ENCODE measurements at regions not wholly inside any gene's neighbourhood (a gene's known extent, or its start where the extent isn't known, plus 50 kb on each side); places are given as distances from the start of the nearest gene placed in this dataset.

GRCh38 chr12:66047411-66048021 lies 83.0 kb downstream of the LLPH start:
- CTCF ChIA-PET, result interaction anchor here (1.0 to 1.8 kb wide), 4 partner anchors 8 to 122 kb away, joined by 3 to 6 read pairs (median 3); no protein-coding TSS in a partner anchor
- H2AFZ ChIP-seq (ENCODE audit: control insufficient read depth, low read depth, low read length), result peak overlapping the region; percentile 20
- peaks cover 29% of the 10 kb centered on the region for H3K4me1 ChIP-seq (ENCODE audit: control insufficient read depth, insufficient read depth, low read length)
- FAIRE-seq (no peak), ATAC-seq (peak; percentile 87), DNase-seq (ENCODE audit: low read depth, low spot score) (no peak)
- no TSS peak for BruUV-seq (replicated peaks)
- WGBS (ENCODE audit: insufficient coverage, insufficient replicate concordance, low lambda C conversion rate, missing lambda C conversion rate), result 60% methylated on average over 1 of the region's 1 CpG
- H3K4me3 ChIP-seq, result no peak overlapping the region
- peak overlapping the region; percentile 46; the same call in 1 of the 2 replicates for H3K9ac ChIP-seq (ENCODE audit: control insufficient read depth, insufficient read depth, low read length)
- peak overlapping the region; percentile 92 for H3K27ac ChIP-seq (ENCODE audit: control insufficient read depth, insufficient read depth)
- H4K20me1 ChIP-seq (ENCODE audit: control insufficient read depth, insufficient read depth), result no peaks in the 10 kb centered on the region
- no peaks in the 10 kb centered on the region for H3K27me3 ChIP-seq (replicated peaks in 1 of 2; ENCODE audit: control insufficient read depth in 2 of 2, insufficient read depth in 2 of 2, low read length in 1 of 2)
- H3K36me3 ChIP-seq (ENCODE audit: control insufficient read depth in 2 of 2, insufficient read depth in 2 of 2, low read length in 1 of 2), result no peaks in the 10 kb centered on the region; a peak in 1 of 4 replicates
- H3K79me2 ChIP-seq (ENCODE audit: control insufficient read depth, insufficient read depth, low read length), result no peaks in the 10 kb centered on the region
- RAD21 ChIA-PET (ENCODE audit: unreplicated experiment), result interaction anchor here (1.2 to 2.2 kb wide), 7 partner anchors 8 to 39 kb away, joined by 3 to 16 read pairs (median 6); no protein-coding TSS in a partner anchor
- SMC1A ChIA-PET (ENCODE audit: uncharacterized antibody, unreplicated experiment), result interaction anchor here (0.6 to 3.3 kb wide), 15 partner anchors 8 to 124 kb away, joined by 3 to 25 read pairs (median 4); no protein-coding TSS in a partner anchor
- peak overlapping the region; percentile 44 for H3K4me2 ChIP-seq (ENCODE audit: control insufficient read depth, insufficient read depth)
- in situ Hi-C loops (cut with MboI), result no loop called here
- no peaks in the 10 kb centered on the region; the same call in none of the 3 replicates for H3K9me3 ChIP-seq (replicated peaks; ENCODE audit: control insufficient read depth, insufficient read depth, low read length)
- POLR2A ChIA-PET, result interaction anchor here (0.7 to 1.7 kb wide), 6 partner anchors 8 to 124 kb away, joined by 3 to 6 read pairs (median 4); no protein-coding TSS in a partner anchor
- intact Hi-C loops (cut with micrococcal nuclease; ENCODE audit: unreplicated experiment), result loop anchor here (1.0 kb wide), 2 partner anchors 9 to 25 kb away; no protein-coding TSS in a partner anchor
- peak; percentile 67 for TF ChIP-seq SPI1 (IDR thresholded peaks at IDR 0.05; ENCODE audit: borderline replicate concordance, insufficient read depth, low read depth, low read length)
- no peak for TF ChIP-seq BRCA1 (IDR thresholded peaks at IDR 0.05; ENCODE audit: low read depth, low read length)
- peak; percentile 84 for TF ChIP-seq JUNB (IDR thresholded peaks at IDR 0.05)
- no peak for TF ChIP-seq SREBF1 (IDR thresholded peaks at IDR 0.05; ENCODE audit: low read length)
- TF ChIP-seq ZNF217 (IDR thresholded peaks at IDR 0.05), result peak; percentile 72; the same call in 1 of the 2 replicates
- TF ChIP-seq SKIL (IDR thresholded peaks at IDR 0.05; ENCODE audit: low read depth, poor library complexity, severe bottlenecking), result peak; percentile 74
- peak; percentile 74 for TF ChIP-seq MEF2B (IDR thresholded peaks at IDR 0.05; ENCODE audit: partially characterized antibody, poor library complexity, severe bottlenecking)
- peak; percentile 92 for TF ChIP-seq ZNF687 (IDR thresholded peaks at IDR 0.05)
- peak; percentile 70 to 81 for TF ChIP-seq IKZF2 (IDR thresholded peaks at IDR 0.05)
- 0 out of 4 replicates have a peak, but pooled peaks of 1 of the 2 experiments have one; percentile 39 for TF ChIP-seq CEBPB (IDR thresholded peaks at IDR 0.05; ENCODE audit: borderline replicate concordance in 1 of 2, low read depth in 2 of 2, low read length in 2 of 2)
- TF ChIP-seq HDAC2 (IDR thresholded peaks at IDR 0.05), result no peak
- TF ChIP-seq RELB (IDR thresholded peaks at IDR 0.05; ENCODE audit: low read depth), result peak; percentile 80
- peak in 1 of 2 experiments; percentile 90; a peak in 2 of 4 replicates for TF ChIP-seq EP300 (IDR thresholded peaks at IDR 0.05; ENCODE audit: borderline replicate concordance in 1 of 2, control insufficient read depth in 1 of 2, low read depth in 2 of 2, low read length in 2 of 2)
